ENCODE measurements at regions not wholly inside any gene's neighbourhood (a gene's known extent, or its start where the extent isn't known, plus 50 kb on each side); places are given as distances from the start of the nearest gene placed in this dataset.

- H3K4me3 ChIP-seq, result no peak overlapping the region
- no peak overlapping the region for H3K27ac ChIP-seq
Measured at GRCh38 chr1:207971331-207972219, 60.6 kb upstream of the CD34 start.

- H3K27ac ChIP-seq, result no peak overlapping the region
Measured at GRCh38 chr1:207970329-207971233, 59.7 kb upstream of the CD34 start.

DNA sequence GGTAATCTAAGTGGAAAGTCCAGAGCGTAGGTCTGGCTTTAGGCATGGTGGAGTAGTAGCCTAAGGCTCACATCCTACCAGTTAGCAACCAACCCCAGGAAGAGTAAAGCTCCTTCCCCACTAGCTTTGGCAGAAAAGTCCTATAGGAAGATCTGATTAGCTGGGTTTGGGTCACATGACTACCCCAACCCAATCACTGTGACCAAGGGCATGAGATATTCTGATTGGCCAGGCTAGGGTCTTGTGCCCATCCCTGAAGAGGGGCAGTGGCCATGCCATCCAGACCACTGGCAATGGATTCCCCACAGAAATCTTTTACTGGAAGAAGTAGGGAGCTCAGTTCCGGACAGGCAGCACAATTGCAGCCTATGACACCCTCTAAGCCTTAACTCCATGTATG, 58.6 kb upstream of the CD34 start:
- Histone ChIP-seq H3K4me3 (no peak overlapping the region), H3K27ac (no peak overlapping the region)

More at GRCh38 chr1:207970329-207971233, 59.7 kb upstream of the CD34 start:
- H3K4me3 ChIP-seq, result no peak overlapping the region

DNA sequence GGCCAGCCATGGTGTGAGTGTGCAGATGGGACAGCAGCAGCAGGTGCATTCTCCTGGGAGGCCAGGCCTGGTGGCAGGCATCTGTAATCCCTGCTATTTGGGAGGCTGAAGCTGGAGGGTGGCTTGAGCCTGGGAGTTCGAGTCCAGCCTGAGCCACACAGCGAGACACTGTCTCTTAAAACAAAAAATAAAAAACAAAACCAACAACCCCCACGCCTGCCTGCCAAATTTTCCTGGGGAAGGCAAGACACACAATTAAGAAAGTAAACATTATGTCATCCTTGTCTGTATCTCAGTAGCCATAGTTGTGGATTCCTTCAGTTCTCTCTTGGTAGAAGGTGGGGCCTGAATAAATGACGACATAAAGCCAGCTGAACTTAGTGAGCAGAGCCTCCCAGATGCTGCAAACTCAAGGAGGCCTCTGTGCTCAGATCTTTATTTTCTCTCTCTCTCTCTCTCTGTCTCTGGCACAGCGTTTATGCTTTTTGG, 57.6 kb upstream of the CD34 start:
- H3K4me3 ChIP-seq, result no peak overlapping the region
- no peak overlapping the region for H3K27ac ChIP-seq

DNA sequence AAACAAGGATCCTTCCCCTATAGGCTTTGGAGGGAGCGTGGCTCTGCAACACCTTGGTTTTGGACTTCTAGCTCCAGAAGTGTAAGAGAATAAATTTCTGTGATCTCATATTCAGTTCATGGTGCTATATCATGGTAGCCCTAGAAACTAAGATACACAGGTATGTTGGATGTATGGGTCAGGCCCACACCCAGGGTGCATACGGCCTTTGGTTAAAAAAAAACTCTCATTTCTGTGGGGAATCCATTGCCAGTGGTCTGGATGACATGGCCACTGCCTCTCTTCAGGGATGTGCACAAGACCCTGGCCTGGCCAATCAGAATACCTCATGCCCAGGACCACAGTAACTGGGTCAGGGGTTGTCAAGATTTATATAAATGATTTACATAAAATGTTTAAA, 56.8 kb upstream of the CD34 start:
- no peak overlapping the region for H3K27ac ChIP-seq
- H3K4me3 ChIP-seq, result no peak overlapping the region

- Histone ChIP-seq H3K27ac (no peak overlapping the region), H3K4me3 (no peak overlapping the region)
Measured at GRCh38 chr1:207966521-207966920, 55.6 kb upstream of the CD34 start.

DNA sequence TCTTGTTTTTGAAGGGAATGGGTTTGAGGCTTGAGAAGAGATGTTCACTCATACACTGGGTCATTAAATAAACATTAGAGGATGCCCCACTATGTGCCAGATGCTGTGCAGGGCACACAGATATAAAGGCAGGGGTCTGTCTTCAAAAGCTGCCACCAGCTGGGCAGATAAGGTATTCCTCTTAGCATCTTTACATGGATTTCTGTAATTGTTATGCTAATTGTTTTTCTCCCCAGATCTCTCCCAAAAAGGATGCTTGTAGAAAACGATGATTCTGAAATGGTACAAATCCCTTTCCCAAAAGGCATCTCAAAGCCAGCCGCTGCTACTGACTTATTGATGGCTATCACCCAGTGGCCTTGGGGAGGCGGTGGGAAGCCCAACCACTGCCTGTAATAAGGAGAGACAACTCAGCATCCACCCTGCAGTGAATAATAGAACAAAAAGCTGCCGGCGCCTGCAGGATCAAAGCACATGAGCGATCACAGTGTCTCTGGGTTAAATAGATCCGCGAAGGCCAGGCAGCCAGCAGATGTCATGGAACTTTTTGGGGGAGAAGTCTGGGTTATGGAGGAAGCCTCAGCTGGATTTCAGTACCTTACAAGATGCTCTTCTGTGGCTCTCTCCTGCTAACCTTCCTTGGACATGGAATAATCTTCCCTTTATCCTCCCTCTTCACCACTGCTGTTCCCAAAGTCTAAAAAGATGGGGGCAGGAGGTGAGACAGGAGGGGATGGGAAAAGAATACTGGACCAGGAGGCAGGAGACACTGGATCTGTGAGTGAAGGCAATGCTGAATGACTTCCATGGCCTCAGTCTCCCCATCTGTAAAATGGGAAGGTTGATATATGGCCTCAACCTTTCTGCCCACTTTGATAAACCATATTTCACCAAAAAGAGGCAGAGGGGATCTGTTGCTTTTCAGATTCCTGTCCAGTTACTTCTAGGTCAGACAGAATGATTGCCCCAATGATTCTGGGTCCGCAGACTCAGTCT, 54.8 kb upstream of the CD34 start:
- no peak overlapping the region for H3K4me3 ChIP-seq
- H3K27ac ChIP-seq, result no peak overlapping the region

- H3K4me3 ChIP-seq, result peak overlapping the region in 2 of 7 experiments; percentile 43 to 61
- H3K27ac ChIP-seq, result peak overlapping the region in 15 of 21 experiments; percentile 3 to 98 (median 87)
Measured at GRCh38 chr1:207964195-207964966, 53.5 kb upstream of the CD34 start.

DNA sequence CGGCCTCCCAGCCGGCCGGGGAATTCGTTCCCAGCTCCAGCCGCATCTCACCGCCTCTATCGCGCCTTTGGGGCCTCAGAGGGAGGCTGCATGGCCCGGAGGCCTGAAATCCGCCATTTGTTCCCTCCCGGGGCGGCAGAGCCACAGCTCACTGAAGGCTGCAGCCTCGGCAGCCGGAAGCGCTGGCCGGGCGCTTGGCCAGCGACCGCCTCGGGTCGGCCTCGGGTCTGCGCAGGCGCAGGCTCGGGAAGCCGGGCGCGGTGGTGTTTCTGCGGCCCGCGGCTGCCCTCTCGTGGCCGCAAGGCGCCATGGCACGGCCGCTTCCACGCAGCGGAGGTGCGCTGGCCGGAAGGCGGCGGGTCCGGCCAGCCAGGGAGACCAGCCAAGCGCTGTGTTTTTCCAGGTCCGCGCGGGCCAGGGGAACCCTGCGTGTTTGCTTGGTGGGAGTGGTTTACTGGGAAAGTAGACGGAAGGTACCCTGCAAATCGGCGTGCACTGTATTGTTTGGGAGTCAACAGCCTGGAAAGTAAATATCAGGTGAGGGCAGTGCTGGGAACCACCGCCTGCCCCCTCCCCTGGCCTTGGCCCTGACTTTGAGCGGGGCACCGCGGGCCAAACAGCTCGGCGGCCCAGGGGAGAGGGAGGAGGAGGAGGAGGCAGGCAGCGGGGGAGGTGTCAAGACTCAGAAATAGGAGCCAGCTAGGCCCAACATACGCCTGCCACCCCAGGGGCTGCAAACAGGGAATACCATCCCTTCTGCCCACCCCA, 52.7 kb upstream of the CD34 start:
- peak overlapping the region; percentile 39 to 61 (median 56) for H3K4me3 ChIP-seq
- H3K27ac ChIP-seq, result peak overlapping the region; percentile 44 to 98 (median 91)

GRCh38 chr1:207962716-207963426, 51.9 kb upstream of the CD34 start:
- peak overlapping the region; percentile 44 to 98 (median 91) for H3K27ac ChIP-seq
- H3K4me3 ChIP-seq, result peak overlapping the region; percentile 39 to 61 (median 56)

Measured in skin epidermis (tissue), 12 donors.